GM18520 (cell line): ENCODE measurements at regions not wholly inside any gene's neighbourhood (a gene's known extent, or its start where the extent isn't known, plus 50 kb on each side); places are given as distances from the start of the nearest gene placed in this dataset.
"Not testable (repeated sequence)": the region's sequence is repeated elsewhere in the genome, so short reads cannot be mapped to it uniquely, and the experiment has no call there.

Experiments used
- ATAC-seq: cut with Tn5 transposase; IDR thresholded peaks from one replicate; pipeline ENCODE4 v1.9.1; 2021; ENCODE audit not compliant: unreplicated experiment

DNA sequence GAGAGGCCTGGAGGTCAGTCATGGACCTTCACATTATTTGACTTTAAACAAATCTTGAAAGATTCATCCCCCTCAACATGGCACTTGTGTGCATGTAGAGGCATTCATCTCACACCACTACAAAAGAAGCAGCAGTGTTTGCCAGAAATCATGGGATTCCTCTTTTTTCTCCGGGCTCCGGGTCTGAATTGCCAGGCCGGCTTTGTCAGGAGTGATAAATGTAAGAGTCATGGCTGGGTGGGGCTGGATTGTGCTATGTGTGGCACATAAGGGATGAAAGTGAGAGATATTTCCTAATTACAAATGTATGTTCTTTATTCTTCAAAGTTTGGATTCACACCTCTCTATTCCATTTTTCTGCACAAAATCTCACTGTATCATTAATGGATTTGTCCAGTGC, 228.7 kb upstream of the FRG1 start:
- ATAC-seq: not testable (repeated sequence)

DNA sequence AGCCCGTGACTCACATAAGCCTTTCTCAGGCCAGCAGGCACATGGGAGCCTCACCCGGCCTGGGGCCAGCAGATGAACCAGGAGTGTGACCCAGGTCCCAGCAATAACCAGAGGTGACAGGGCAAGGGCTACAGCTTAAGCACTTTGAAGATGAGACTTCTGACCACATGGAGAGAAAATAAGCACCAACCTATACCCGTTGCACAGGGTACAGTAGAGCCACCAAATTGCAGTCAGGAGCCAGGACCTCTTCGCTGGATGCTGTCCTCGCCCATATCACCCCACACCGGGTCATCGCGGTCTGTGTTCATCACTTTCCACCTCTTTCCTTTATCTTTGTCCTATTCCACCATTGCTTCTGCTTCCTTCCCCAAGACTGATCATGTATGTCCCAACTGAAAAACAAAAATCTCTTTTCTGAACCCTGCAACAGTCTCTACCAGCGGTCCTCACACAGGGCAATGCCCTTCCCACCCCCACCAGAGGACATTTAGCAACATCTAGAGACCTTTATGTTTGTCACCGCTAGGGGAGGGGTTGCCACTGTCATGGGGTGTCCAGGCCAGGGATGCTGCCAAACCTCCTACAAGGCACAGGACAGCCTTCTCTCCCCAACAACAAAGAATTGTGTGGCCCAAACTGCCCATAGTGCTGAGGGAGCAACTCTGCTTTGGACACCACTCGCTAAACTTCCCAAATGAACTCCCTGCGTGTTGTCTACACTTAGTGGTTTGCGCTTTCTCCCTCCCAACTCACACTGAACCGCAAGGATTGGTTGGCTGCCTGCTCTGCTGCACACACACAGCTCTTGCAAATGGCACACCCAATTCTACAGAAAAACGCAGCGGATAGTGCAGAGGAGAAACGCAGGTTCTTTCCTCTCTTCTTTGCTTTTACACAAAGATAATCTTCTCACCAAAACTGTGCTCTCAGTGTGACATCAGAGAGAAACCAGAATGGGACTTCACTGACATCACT, 219.4 kb upstream of the FRG1 start:
- ATAC-seq: not testable (repeated sequence)

DNA sequence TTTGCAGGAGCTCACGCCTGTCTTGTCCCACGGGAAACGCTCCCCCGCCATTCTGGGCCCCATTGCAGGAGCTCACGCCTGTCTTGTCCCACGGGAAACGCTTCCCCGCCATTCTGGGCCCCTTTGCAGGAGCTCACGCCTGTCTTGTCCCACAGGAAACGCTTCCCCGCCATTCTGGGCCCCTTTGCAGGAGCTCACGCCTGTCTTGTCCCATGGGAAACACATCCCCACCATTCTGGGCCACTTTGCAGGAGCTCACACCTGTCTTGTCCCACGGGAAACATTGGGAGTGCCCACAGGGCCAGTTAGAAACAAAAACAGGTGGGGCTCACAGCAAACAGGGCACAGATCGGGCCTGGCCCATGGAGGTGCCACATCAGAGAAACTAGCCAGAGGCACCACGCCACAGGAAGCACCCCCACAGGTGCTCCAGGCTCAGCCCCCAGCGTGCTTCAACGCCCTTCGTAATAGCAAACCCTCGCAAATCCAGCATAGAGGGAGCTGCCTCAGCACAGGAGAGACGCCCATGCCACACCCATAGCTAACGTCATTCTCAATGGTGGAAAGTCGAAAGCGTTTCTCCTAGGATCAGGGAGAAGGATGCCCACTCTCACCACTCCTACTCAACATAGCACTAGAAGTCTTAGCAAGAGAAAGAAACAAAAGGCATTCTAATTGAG, 218.2 kb upstream of the FRG1 start:
- ATAC-seq: not testable (repeated sequence)

DNA sequence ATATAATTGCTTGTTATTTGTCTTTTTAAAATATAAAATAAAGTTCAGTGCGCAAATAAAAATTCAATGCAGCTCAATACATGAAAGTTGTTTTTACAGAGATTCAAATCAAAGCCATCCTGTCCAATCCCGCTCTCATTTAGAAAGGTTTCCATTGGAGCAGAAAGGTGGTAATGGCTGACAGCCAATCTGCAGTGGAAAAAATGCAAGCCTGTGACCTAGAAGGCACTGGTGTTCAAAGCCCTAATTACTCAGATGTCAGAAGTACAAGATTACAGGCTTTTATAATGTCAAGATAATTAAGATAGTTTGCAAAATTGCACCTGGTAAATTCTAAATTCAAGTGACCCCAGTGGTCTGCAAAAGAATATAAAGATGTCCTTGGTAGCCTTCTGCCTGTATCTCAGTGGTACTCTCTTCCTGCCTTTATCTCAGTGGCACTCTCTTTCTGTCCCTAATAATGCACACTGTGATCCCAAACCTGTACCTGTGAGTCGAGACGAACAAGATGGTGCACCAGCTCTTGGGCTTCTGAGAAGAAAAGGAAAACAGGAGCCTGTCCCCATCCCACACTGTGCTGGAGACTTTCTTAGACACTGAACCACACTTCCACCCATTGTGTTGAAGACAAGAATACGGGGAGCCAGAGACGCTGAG, 212.6 kb upstream of the FRG1 start:
- not testable (repeated sequence) for ATAC-seq

DNA sequence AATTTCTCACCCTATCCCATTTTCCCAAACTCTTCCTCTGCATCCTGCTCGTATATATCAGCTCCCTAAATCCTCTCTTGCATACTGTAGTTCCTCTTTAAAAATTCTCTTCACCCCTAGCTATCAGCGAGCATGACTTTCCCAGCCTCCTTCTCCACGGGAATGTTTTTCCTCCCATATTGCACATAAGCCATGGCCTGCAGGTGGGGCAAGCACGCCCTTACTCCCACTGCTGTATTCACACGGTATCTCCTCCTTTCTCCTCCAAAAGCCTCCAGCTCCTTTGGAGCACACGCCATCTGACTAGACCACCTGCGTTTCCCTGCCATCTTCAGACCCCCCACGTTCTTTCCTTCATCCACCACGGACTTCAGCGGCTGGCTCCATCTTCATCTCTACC, 208.7 kb upstream of the FRG1 start:
- not testable (repeated sequence) for ATAC-seq

DNA sequence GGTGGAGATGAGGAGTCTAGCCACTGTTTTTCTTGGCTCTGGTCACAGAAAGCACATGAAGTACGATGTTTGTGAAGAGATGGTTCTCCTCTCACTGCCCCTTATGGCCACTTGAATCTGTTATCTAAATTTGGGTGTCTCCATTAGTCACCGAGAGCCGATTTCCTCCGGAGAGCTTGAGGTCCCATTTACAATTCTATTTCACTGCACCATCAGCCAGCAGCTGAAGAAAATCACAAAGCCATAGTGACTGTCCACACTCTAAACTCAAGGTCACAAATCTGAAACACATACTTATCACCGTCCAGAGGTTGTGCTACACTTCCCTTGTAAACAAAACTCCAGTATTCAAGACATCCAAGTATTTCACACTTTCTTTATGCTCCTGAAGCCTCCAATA, 207.2 kb upstream of the FRG1 start:
- ATAC-seq: not testable (repeated sequence)

DNA sequence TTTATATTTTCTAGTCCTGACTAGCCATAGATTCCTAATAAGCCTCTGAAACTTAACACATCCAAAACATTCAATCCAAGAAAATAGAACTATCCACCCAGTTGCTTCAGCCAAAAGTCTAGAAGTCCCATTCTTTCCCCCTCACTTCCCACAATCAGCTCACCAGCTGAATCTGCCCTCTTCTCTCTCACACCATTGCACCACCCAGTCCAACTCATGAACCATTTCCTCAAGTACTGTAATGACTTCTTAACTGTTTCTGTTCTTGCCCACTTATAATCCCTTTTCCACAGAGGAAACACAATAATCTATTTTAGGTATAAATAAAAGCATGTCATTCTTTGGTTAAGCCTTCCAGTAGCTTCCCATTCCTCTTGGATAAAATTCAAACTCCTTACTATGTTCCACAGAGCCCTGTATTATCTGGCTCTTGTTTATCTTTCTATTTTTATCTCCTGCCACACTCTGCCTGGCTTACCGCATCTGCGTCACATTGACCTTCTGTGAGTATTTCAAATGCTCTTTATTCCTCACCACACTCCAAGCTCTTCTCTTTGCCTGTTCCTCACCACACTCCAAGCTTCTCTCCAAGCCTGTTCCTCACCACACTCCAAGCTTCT, 205.9 kb upstream of the FRG1 start:
- ATAC-seq: not testable (repeated sequence)

DNA sequence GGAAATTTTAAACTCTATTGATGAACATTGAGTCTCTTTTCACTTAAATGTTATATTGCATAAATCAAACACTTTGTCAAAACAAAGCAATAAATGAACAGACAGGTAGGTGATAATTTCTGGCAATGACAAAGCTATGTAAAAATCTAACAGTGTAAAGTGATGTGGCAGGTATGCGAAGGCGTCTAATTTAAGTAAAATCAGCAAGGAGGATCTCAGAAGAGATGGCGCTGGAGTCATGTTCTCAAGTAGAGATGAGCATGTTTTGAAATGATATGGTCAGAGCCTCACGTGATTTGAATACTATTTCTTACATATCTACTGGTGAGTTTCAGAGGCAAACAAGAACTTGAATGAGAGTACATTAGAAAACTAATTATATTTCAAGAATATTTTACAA, 204.0 kb upstream of the FRG1 start:
- not testable (repeated sequence) for ATAC-seq

DNA sequence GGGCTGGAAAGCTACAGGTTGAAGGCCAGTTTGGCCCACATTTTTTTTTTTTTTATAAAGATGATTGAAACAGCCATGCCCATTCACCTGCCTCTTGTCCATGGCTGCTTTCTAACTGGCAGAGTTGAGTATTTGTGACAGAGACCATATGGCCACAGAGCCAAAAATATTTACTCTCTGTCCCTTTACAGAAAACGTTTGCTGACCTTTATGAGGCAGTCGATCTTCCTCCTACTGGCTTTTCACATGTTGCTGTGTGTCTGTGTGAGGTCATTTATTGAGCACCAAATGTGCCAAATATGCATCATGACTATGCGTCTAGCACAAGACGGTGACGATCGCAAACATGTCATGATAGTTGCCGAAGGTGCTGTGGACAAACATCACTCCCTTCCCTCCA, 200.6 kb upstream of the FRG1 start:
- ATAC-seq: not testable (repeated sequence)

DNA sequence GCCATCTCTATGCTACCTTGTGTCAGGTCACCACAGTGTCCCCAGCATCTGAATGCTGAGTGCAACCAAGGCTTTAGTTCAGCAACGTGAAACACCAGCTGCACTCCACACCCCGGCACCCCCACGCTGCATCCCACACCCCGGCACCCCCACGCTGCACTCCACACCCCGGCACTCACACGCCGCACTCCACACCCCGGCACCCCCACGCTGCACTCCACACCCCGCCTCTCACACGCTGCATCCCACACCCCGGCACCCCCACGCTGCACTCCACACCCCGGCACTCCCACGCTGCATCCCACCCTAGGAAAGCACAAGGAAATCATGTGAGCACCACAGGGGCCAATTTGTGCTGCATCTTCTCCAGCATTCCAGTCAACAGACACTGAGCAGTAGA, 199.8 kb upstream of the FRG1 start:
- no peak for ATAC-seq

DNA sequence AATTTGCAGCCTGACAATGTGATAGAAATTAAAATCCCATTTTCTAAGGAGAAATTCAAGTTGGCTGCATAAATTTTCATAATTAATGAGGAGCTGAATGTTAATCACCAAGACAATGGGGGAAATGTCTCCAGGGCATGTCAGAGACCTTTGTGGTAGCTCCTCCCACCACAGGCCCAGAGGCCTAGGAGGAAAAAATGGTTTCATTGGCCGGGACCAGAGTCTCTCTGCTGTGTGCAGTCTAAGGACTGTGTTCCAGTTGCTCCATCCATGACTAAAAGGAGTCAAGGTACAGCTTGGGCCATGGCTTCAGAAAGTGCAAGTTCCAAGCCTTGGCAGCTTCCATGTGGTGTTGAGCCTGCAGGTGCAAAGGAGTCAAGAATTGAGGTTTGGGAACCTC, 187.6 kb upstream of the FRG1 start:
- not testable (repeated sequence) for ATAC-seq

DNA sequence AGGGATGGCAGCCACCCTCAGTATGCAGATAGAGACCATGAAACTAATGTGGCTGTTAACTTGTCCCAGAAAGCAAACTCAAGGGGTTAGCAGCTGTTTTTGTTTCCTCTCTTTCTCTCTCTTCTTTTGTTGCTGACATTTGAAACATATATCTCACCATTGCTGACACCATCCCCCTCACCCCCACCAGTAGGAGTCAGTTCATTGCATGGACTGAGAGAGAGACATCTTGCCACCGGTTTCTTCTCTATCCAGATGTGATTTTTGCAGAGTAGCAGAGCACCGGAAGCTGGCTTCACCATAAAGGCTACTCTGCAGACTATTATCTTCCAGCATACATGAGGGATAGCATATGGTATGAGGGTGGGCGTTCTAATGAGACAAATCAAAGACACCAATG, 177.1 kb upstream of the FRG1 start:
- no peak for ATAC-seq

DNA sequence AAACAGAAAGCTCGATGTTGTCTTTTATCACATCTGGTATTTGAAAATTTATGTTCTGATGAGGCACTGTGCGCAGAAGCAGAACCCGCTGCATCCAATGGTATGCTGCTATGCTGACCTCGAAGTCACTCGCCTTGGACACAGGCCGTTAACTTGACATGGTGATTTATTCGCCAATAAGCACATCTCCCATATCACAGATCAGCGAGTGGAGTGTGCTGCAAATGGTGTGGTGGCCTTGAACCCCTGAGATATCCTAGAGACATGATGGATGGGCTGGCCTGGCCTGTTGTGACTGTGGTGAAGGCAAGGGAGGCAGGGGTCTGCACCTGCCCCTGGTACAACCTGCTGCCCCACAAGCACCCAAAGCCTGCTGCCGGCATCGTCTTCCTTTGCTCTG, 175.4 kb upstream of the FRG1 start:
- ATAC-seq: no peak

DNA sequence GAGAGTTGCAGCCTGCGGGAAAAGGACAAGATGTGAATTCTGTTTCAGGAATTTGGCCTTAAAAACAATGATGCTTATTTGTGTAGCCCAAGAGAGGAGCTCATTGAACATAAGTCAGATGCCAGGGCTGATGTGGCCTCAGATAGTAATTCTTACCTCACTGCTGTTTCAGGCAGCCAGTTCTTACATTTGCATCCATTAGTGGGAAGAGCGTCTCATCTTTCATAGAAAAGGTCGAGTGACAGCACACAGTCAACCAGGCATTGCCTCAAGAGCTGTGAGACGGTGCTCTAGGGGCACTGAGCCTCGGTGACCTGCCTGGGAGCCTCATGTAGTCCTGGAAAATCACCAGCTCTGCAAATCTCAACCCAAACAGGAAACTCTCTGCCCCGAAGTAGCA, 174.9 kb upstream of the FRG1 start:
- ATAC-seq: no peak

DNA sequence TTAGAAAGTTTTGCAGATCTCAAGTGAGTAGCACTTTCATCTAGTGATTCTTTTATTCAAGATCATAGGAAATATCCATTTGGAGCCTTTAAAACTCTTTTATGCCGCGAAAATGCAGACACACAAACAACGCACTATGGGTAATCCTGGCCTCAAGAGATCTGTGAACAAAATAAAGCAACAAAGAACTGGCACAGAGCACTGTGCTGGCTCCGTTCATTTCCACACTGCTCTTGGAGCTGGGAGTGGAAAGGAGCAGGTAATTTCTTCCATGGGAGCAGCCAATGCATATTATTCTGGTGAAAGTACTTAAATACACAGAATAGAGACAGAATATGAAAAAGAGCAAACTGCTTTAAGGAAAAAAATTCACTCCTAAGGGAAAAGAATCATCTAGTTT, 172.7 kb upstream of the FRG1 start:
- no peak for ATAC-seq

DNA sequence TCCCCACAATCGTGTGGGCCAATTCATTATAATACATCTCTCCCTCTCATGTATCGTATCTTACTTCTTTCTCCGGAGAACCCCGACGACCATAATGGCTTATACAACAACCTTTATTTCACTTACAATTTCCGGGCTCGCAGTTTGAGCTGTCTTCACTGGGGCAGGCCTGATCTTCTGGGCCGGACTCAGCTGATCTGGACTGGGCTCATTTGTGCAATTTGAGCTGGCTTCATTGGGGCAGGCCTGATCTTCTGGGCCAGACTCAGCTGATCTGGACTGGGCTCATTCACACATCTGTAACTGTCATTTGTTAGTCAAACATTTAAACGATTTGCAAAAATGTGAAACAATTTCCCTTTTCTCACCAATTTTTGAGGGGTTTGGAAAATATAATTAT, 171.5 kb upstream of the FRG1 start:
- ATAC-seq: no peak

DNA sequence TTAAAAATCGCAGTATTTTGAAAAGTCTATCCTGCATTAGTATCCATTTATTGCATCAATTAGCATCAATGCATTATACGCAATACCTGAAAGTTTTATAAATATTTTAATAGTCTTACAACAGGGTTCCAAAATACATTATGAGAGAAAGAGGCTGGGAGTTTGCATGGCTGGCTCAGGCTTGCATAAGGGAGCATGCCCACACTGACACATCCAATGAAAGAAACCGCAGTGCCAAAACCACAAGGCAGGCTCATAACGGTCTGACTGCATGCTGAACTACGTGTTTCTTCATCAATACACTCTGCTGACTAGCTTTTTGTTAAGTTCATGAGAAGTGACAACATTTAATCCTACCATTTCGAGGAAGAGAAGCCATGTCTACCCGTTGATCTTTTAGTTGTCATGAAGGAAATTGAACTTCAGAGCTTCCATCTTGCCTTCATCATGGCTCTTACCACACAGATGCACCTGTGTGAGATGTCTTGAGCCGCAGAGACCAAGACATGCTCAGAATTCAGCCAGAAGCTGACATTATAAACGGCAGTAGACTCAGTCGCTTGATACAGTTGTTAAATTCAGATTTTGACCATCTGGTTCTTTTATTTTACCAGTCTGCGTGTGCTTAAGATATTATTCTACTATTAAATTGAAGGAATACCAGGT, 168.8 kb upstream of the FRG1 start:
- ATAC-seq: no peak

DNA sequence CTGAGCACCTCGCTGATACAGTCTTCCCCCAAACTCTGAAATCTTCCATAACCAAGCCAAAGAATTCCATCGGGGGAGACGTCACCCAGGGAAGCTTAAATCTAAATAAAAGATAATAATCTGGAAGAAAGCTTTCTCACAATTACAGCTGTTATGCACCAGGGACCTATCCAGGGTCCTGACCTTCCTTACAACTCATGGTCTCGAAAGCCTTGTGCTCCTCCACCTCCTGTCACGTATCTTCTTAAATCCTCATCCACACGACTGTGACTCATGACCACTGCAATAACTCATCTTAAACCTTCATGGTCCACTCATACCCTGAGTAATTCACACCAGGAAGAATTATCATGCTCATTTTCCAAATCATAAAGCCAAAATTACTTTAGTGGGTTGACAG, 166.8 kb upstream of the FRG1 start:
- ATAC-seq: no peak

DNA sequence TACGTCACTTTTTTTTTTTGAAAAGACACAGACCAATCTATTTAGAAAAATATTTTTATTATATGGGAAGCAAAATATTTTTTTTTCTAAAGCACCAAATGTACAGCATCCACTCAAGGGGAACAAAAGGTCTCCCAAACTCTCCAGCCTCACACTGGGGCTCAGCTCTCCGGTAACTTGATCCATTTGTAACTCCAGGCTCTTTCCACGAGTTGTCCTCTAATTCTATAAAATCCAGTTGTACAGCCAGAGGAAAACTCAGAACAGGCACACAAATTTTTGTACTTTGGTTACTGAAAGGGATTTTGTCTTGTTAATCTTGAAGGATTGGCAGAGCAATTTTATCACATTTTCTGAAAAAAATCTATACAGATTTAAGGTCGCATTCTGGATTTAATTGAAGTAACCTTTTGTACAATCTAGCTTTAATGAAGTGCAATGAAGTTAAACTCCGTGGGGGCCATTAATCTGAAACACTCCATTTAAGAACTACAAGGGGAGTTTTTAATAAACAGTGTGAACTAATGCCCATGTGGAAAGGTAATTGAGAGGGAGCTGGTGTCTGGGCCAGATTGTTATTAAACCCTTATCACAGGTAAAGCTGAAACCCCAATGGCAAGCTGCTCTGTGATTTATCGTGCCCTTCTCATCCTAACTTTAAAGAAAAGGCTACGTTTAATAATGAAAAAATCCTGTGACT, 161.2 kb upstream of the FRG1 start:
- no peak for ATAC-seq

DNA sequence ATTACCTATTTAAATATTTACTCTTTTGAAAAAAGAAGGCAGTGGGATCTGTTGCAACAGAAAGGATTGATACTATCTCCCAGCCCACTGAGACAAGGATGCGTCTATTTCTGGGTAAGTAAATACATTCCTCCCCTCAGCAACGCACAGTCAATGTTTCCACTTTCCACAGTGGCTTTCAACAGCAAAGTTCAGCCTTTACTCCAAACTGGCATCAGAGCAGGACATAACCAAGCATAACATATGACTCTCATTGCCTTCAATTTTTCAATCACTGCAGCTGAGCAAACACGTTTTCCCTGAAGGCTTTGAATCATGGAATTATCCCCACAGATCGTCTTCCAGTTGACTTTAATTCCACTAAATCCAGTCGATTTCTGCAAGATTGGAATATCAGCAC, 160.3 kb upstream of the FRG1 start:
- ATAC-seq: no peak
